CD4-positive, alpha-beta T cell (primary cell): ENCODE measurements at regions not wholly inside any gene's neighbourhood (a gene's known extent, or its start where the extent isn't known, plus 50 kb on each side); places are given as distances from the start of the nearest gene placed in this dataset.
"Not testable (repeated sequence)": the region's sequence is repeated elsewhere in the genome, so short reads cannot be mapped to it uniquely, and the experiment has no call there.

Source experiments
- ATAC-seq: fragments of 200-7000 bp; cut with Tn5 transposase; one replicate; pipeline ENCODE4 v1.10.0; 2022; ENCODE audit warnings: mild to moderate bottlenecking; ENCODE audit not compliant: poor library complexity
- CTCF ChIA-PET: fragments of 350-600 bp; sonication (Branson Sonifier 250); formaldehyde crosslinking; loops from one replicate; lab custom pipeline; 2021; ENCODE audit warnings: antibody characterized with exemption, inconsistent platforms; lab: Charles Lee
- POLR2A ChIA-PET: fragments of 350-600 bp; sonication (Branson Sonifier 250); formaldehyde crosslinking; loops from one replicate; lab custom pipeline; 2021; ENCODE audit warnings: antibody characterized with exemption, inconsistent platforms; lab: Charles Lee
- DNase-seq, 14 experiments: peaks; one replicate each; pipeline ENCODE4 v3.0.0-alpha.2; 2013 to 2020; ENCODE audit warnings: mixed read lengths in 2 of 14
- H3K27ac ChIP-seq, 2 donors: one replicate each; pipeline versions ENCODE4 v1.5.1 to v1.7.0; 2013; ENCODE audit warnings: low read length in 2 of 2, low read depth in 1 of 2, mild to moderate bottlenecking in 1 of 2
- H3K27me3 ChIP-seq, 2 experiments: 1 replicate in 1 of 2; 2 replicates in 1 of 2; pipeline versions ENCODE4 v1.6.1 to v1.7.0; 2013; ENCODE audit warnings: low read length in 2 of 2, control low read depth in 1 of 2, mild to moderate bottlenecking in 1 of 2, moderate library complexity in 1 of 2; ENCODE audit not compliant: insufficient read depth in 2 of 2, control insufficient read depth in 1 of 2
- H3K36me3 ChIP-seq: one replicate; pipeline ENCODE4 v1.6.1; 2013; ENCODE audit warnings: low read length, control low read depth; ENCODE audit not compliant: insufficient read depth
- H3K4me1 ChIP-seq: one replicate; pipeline ENCODE4 v1.6.1; 2013; ENCODE audit warnings: low read length, control low read depth; ENCODE audit not compliant: insufficient read depth
- H3K4me3 ChIP-seq: one replicate; pipeline ENCODE4 v1.5.1; 2013; ENCODE audit warnings: mild to moderate bottlenecking, low read length, moderate library complexity
- H3K9me3 ChIP-seq, 2 experiments: 1 replicate in 1 of 2; 2 replicates in 1 of 2; pipeline versions ENCODE4 v1.6.1 to v1.7.0; 2013; ENCODE audit warnings: low read length in 2 of 2, mild to moderate bottlenecking in 2 of 2, control low read depth in 1 of 2, moderate library complexity in 1 of 2; ENCODE audit not compliant: control insufficient read depth in 1 of 2, insufficient read depth in 1 of 2
- H3K27ac Mint-ChIP-seq: one replicate; pipeline ENCODE4 v1.8.0; 2020; ENCODE audit warnings: mixed read lengths
- H3K27me3 Mint-ChIP-seq: one replicate; pipeline ENCODE4 v1.8.0; 2021; ENCODE audit warnings: mixed read lengths
- H3K36me3 Mint-ChIP-seq: one replicate; pipeline ENCODE4 v1.8.0; 2021; ENCODE audit warnings: low read depth, mixed read lengths
- H3K4me1 Mint-ChIP-seq: one replicate; pipeline ENCODE4 v1.8.0; 2021; ENCODE audit warnings: low read depth, mixed read lengths
- H3K4me3 Mint-ChIP-seq: one replicate; pipeline ENCODE4 v1.8.0; 2020; ENCODE audit warnings: mild to moderate bottlenecking, mixed read lengths
- H3K9me3 Mint-ChIP-seq: one replicate; pipeline ENCODE4 v1.8.0; 2020; ENCODE audit warnings: mixed read lengths
- CTCF ChIP-seq: fragments of 200-600 bp; IDR thresholded peaks from one replicate; pipeline ENCODE4 v1.8.0; 2022; ENCODE audit warnings: antibody characterized with exemption, mild to moderate bottlenecking
- intact Hi-C, 2 experiments: fragments of 100-400 bp; cut with DNase I in 1 of 2; cut with micrococcal nuclease in 1 of 2; formaldehyde crosslinking; loops; one replicate each; pipeline versions ENCODE4 v1.15.1 to v1.9.0; 2023 to 2025; cut with DNase I, micrococcal nuclease

DNA sequence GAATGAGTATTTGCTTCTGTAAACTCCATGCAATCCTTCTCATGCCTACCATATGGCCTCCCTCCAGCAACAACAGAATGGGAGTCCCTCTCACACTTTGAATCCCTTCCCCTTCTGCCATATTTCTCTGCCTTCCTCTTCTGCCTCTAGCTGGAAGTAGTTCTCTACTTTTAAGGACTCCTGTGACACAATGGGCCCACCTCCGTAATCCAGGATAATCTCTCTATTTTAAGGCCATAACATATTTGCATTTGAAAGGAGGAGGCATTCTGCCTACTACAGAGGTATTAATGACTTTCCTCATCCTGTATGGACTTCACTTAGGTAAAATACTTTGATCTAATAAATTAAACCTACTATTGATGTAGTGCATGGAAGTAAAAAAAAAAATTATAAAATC is 155.4 kb upstream of the ITGA1 start:
- H3K36me3 ChIP-seq, result no peaks in the 10 kb centered on the region
- no peak for TF ChIP-seq CTCF
- DNase-seq (no peak), ATAC-seq (no peak)
- no peak overlapping the region for H3K27ac Mint-ChIP-seq
- POLR2A ChIA-PET, result no interaction called here
- no peak overlapping the region for H3K4me3 Mint-ChIP-seq
- H3K27me3 ChIP-seq, result peaks cover 5 to 8% of the 10 kb centered on the region in 2 experiments
- CTCF ChIA-PET, result no interaction called here
- intact Hi-C loops, result no loop called here
- H3K9me3 Mint-ChIP-seq, result no peaks in the 10 kb centered on the region
- H3K9me3 ChIP-seq, result no peaks in the 10 kb centered on the region
- peaks cover 31% of the 10 kb centered on the region for H3K27me3 Mint-ChIP-seq
- H3K4me1 Mint-ChIP-seq, result no peaks in the 10 kb centered on the region
- no peak overlapping the region for H3K27ac ChIP-seq
- no peaks in the 10 kb centered on the region for H3K4me1 ChIP-seq
- H3K36me3 Mint-ChIP-seq, result no peaks in the 10 kb centered on the region
- no peak overlapping the region for H3K4me3 ChIP-seq

DNA sequence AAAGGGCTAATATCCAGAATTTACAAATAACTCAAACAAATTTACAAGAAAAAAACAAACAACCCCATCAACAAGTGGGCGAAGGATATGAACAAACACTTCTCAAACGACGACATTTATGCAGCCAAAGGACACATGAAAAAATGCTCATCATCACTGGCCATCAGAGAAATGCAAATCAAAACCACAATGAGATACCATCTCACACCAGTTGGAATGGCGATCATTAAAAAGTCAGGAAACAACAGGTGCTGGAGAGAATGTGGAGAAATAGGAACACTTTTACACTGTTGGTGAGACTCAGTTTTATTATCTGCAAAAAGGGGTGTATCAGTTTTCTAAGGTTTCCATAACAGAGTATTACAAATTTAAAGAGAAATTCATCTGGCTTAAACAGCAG is 153.5 kb upstream of the ITGA1 start:
- intact Hi-C loops, CTCF ChIA-PET, H3K9me3 Mint-ChIP-seq, H3K9me3 ChIP-seq, H3K4me1 ChIP-seq, H3K27ac ChIP-seq, POLR2A ChIA-PET, H3K36me3 Mint-ChIP-seq, H3K36me3 ChIP-seq, H3K4me3 ChIP-seq, DNase-seq, H3K4me1 Mint-ChIP-seq, H3K4me3 Mint-ChIP-seq, ATAC-seq, H3K27ac Mint-ChIP-seq: not testable (repeated sequence)
- peaks cover 8 to 14% of the 10 kb centered on the region in 2 experiments for H3K27me3 ChIP-seq
- H3K27me3 Mint-ChIP-seq, result peaks cover 34% of the 10 kb centered on the region

DNA sequence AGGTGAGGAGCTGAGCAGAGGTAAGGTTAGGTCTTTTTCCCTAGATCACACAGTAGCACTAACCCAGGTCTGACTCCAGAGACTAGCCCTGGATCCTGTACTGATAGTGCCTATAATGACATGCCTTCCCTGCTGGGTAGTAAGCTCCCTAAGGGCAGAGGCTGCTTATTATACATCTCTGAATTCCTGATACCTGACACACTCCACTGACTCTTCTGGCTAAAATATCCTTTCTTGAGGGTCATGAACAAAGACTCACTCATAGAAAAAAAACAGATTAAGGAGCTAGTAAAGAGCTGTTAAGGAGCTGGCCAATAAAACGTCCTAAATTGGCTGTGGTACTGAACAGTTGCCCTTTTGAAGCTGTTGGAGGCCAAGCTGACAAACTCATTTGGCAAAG is 149.0 kb upstream of the ITGA1 start:
- ChIA-PET POLR2A (no interaction called here), CTCF (no interaction called here)
- Mint-ChIP-seq H3K27me3 (peaks cover 26% of the 10 kb centered on the region), H3K4me1 (no peaks in the 10 kb centered on the region), H3K36me3 (no peaks in the 10 kb centered on the region), H3K27ac (no peak overlapping the region), H3K9me3 (no peaks in the 10 kb centered on the region), H3K4me3 (no peak overlapping the region)
- Histone ChIP-seq H3K9me3 (no peaks in the 10 kb centered on the region), H3K27me3 (peaks cover 0 to 14% of the 10 kb centered on the region in 2 experiments), H3K27ac (no peak overlapping the region), H3K4me3 (no peak overlapping the region), H3K36me3 (no peaks in the 10 kb centered on the region), H3K4me1 (no peaks in the 10 kb centered on the region)
- no peak for TF ChIP-seq CTCF
- ATAC-seq (no peak), DNase-seq (no peak)
- intact Hi-C loops, result no loop called here

GRCh38 chr5:52648726-52649125 is 139.0 kb upstream of the ITGA1 start:
- Mint-ChIP-seq H3K36me3 (no peaks in the 10 kb centered on the region), H3K27me3 (peaks cover 6% of the 10 kb centered on the region), H3K4me1 (no peaks in the 10 kb centered on the region), H3K9me3 (no peaks in the 10 kb centered on the region), H3K27ac (no peak overlapping the region), H3K4me3 (no peak overlapping the region)
- Histone ChIP-seq H3K36me3 (no peaks in the 10 kb centered on the region), H3K27ac (no peak overlapping the region), H3K9me3 (peaks cover 4 to 8% of the 10 kb centered on the region in 2 experiments), H3K4me3 (no peak overlapping the region), H3K27me3 (peaks cover 0 to 7% of the 10 kb centered on the region in 2 experiments), H3K4me1 (no peaks in the 10 kb centered on the region)
- intact Hi-C loops, result no loop called here
- CTCF ChIA-PET, result no interaction called here
- TF ChIP-seq CTCF, result no peak
- ATAC-seq (no peak), DNase-seq (no peak)
- POLR2A ChIA-PET, result no interaction called here
